Testis (tissue), 2 donors: ENCODE measurements at regions not wholly inside any gene's neighbourhood (a gene's known extent, or its start where the extent isn't known, plus 50 kb on each side); places are given as distances from the start of the nearest gene placed in this dataset.

Experiments
- CTCF ChIP-seq, 3 experiments: fragments of 450-650 bp in 2 of 3; fragments of 200-600 bp in 1 of 3; sonication (generic) in 1 of 3; IDR thresholded peaks; one replicate each; pipeline ENCODE4 v1.5.1; 2016 to 2019; ENCODE audit warnings: antibody characterized with exemption in 3 of 3, mild to moderate bottlenecking in 2 of 3, moderate library complexity in 1 of 3
- POLR2A ChIP-seq: fragments of 450-650 bp; IDR thresholded peaks from one replicate; pipeline ENCODE4 v1.6.1; 2017; ENCODE audit warnings: antibody characterized with exemption, mild to moderate bottlenecking, moderate library complexity

- TF ChIP-seq CTCF (IDR thresholded peaks at IDR 0.05) = no peak
- no peak for TF ChIP-seq POLR2A
These were observed 413.1 kb downstream of the GBA3 start for GRCh38 chr4:23105759-23106370.
